ENCODE measurements at regions not wholly inside any gene's neighbourhood (a gene's known extent, or its start where the extent isn't known, plus 50 kb on each side); places are given as distances from the start of the nearest gene placed in this dataset.

GRCh38 chr9:28984016-28984415, 1410.7 kb upstream of the C9orf72 start:
- TF ChIP-seq CTCF (conservative IDR thresholded peaks at IDR 0.05; ENCODE audit: low read depth, low read length) (no peak), POLR2A (IDR thresholded peaks at IDR 0.05; ENCODE audit: low read depth, low read length) (no peak), RAD21 (IDR thresholded peaks at IDR 0.05; ENCODE audit: low read length) (no peak), MAFK (IDR thresholded peaks at IDR 0.05; ENCODE audit: low read depth, low read length) (no peak), MXI1 (IDR thresholded peaks at IDR 0.05; ENCODE audit: borderline replicate concordance, low read depth, low read length) (no peak), NFE2L2 (IDR thresholded peaks at IDR 0.05; ENCODE audit: low read depth, low read length) (no peak), SMC3 (IDR thresholded peaks at IDR 0.05; ENCODE audit: low read depth, low read length) (no peak), USF2 (IDR thresholded peaks at IDR 0.05; ENCODE audit: low read depth, low read length) (no peak), RFX5 (IDR thresholded peaks at IDR 0.05; ENCODE audit: low read depth, low read length) (no peak), BHLHE40 (IDR thresholded peaks at IDR 0.05; ENCODE audit: low read depth, low read length) (no peak), CEBPB (IDR thresholded peaks at IDR 0.05; ENCODE audit: low read depth, low read length) (no peak), RCOR1 (IDR thresholded peaks at IDR 0.05; ENCODE audit: insufficient replicate concordance, low read length) (no peak), ELK1 (IDR thresholded peaks at IDR 0.05; ENCODE audit: borderline replicate concordance, low read depth, low read length) (no peak)
